Activated naive CD4-positive, alpha-beta T cell treated with anti-CD3 and anti-CD28 coated beads for 36 hours (primary cell): ENCODE measurements at regions not wholly inside any gene's neighbourhood (a gene's known extent, or its start where the extent isn't known, plus 50 kb on each side); places are given as distances from the start of the nearest gene placed in this dataset.

Experiments
- CTCF ChIA-PET: fragments of 350-600 bp; sonication (Branson Sonifier 250); formaldehyde crosslinking; loops from one replicate; lab custom pipeline; 2021; ENCODE audit warnings: antibody characterized with exemption; lab: Charles Lee
- DNase-seq: peaks from one replicate; pipeline ENCODE4 v3.0.0-alpha.2; 2020
- H3K27ac Mint-ChIP-seq: one replicate; pipeline ENCODE4 v1.8.0; 2021; ENCODE audit warnings: mild to moderate bottlenecking, mixed read lengths
- H3K27me3 Mint-ChIP-seq: one replicate; pipeline ENCODE4 v1.8.0; 2021; ENCODE audit warnings: low read depth, mixed read lengths
- H3K36me3 Mint-ChIP-seq: one replicate; pipeline ENCODE4 v1.8.0; 2021; ENCODE audit warnings: low read depth, mixed read lengths
- H3K4me1 Mint-ChIP-seq: one replicate; pipeline ENCODE4 v1.8.0; 2021; ENCODE audit warnings: low read depth, mixed read lengths
- H3K4me3 Mint-ChIP-seq: one replicate; pipeline ENCODE4 v1.8.0; 2021; ENCODE audit warnings: mild to moderate bottlenecking, moderate library complexity, mixed read lengths
- H3K9me3 Mint-ChIP-seq: one replicate; pipeline ENCODE4 v1.8.0; 2021; ENCODE audit warnings: mixed read lengths
- intact Hi-C: fragments of 100-400 bp; cut with micrococcal nuclease; formaldehyde crosslinking; loops from one replicate; pipeline ENCODE4 v1.15.1; 2023

GRCh38 chr12:88314706-88315105, 172.6 kb downstream of the TMTC3 start:
- no peaks in the 10 kb centered on the region for H3K36me3 Mint-ChIP-seq
- no peak overlapping the region for H3K27ac Mint-ChIP-seq
- intact Hi-C loops = no loop called here
- H3K27me3 Mint-ChIP-seq = peaks cover 4% of the 10 kb centered on the region
- no peaks in the 10 kb centered on the region for H3K4me1 Mint-ChIP-seq
- peaks cover 1% of the 10 kb centered on the region for H3K9me3 Mint-ChIP-seq
- DNase-seq = no peak
- CTCF ChIA-PET = no interaction called here
- no peak overlapping the region for H3K4me3 Mint-ChIP-seq

- intact Hi-C loops = no loop called here
- H3K4me1 Mint-ChIP-seq = no peaks in the 10 kb centered on the region
- H3K27me3 Mint-ChIP-seq = peaks cover 4% of the 10 kb centered on the region
- CTCF ChIA-PET = interaction anchor here (0.8 kb wide), 1 partner anchor 375 kb away, joined by 3 read pairs; no protein-coding TSS in a partner anchor
- DNase-seq = no peak
- peaks cover 1% of the 10 kb centered on the region for H3K9me3 Mint-ChIP-seq
- H3K27ac Mint-ChIP-seq = no peak overlapping the region
- no peak overlapping the region for H3K4me3 Mint-ChIP-seq
- no peaks in the 10 kb centered on the region for H3K36me3 Mint-ChIP-seq
These were observed 176.6 kb downstream of the TMTC3 start for GRCh38 chr12:88318726-88319125.

GRCh38 chr12:88325076-88325815, 183.1 kb downstream of the TMTC3 start:
- Mint-ChIP-seq H3K27me3 (no peaks in the 10 kb centered on the region), H3K4me3 (no peak overlapping the region), H3K36me3 (no peaks in the 10 kb centered on the region), H3K9me3 (no peaks in the 10 kb centered on the region), H3K4me1 (no peaks in the 10 kb centered on the region), H3K27ac (no peak overlapping the region)
- CTCF ChIA-PET = no interaction called here
- intact Hi-C loops = no loop called here
- DNase-seq = no peak

GRCh38 chr12:88325816-88326189, 183.7 kb downstream of the TMTC3 start:
- CTCF ChIA-PET = no interaction called here
- intact Hi-C loops = no loop called here
- Mint-ChIP-seq H3K36me3 (no peaks in the 10 kb centered on the region), H3K9me3 (no peaks in the 10 kb centered on the region), H3K4me1 (no peaks in the 10 kb centered on the region), H3K27me3 (no peaks in the 10 kb centered on the region), H3K27ac (no peak overlapping the region), H3K4me3 (no peak overlapping the region)
- DNase-seq = no peak

GRCh38 chr12:88327276-88327675, 185.2 kb downstream of the TMTC3 start:
- intact Hi-C loops = no loop called here
- no peak for DNase-seq
- Mint-ChIP-seq H3K27me3 (no peaks in the 10 kb centered on the region), H3K36me3 (no peaks in the 10 kb centered on the region), H3K4me1 (no peaks in the 10 kb centered on the region), H3K27ac (no peak overlapping the region), H3K9me3 (no peaks in the 10 kb centered on the region), H3K4me3 (no peak overlapping the region)
- CTCF ChIA-PET = no interaction called here

GRCh38 chr12:88328090-88328489, 186.0 kb downstream of the TMTC3 start:
- no peak for DNase-seq
- H3K27me3 Mint-ChIP-seq = no peaks in the 10 kb centered on the region
- no peak overlapping the region for H3K27ac Mint-ChIP-seq
- CTCF ChIA-PET = no interaction called here
- H3K36me3 Mint-ChIP-seq = no peaks in the 10 kb centered on the region
- H3K4me3 Mint-ChIP-seq = no peak overlapping the region
- intact Hi-C loops = no loop called here
- H3K9me3 Mint-ChIP-seq = no peaks in the 10 kb centered on the region
- H3K4me1 Mint-ChIP-seq = no peaks in the 10 kb centered on the region

GRCh38 chr12:88329833-88330232, 187.7 kb downstream of the TMTC3 start:
- intact Hi-C loops = no loop called here
- DNase-seq = no peak
- Mint-ChIP-seq H3K27me3 (no peaks in the 10 kb centered on the region), H3K36me3 (no peaks in the 10 kb centered on the region), H3K4me3 (no peak overlapping the region), H3K9me3 (no peaks in the 10 kb centered on the region), H3K4me1 (no peaks in the 10 kb centered on the region), H3K27ac (no peak overlapping the region)
- CTCF ChIA-PET = no interaction called here

GRCh38 chr12:88334271-88334670, 192.2 kb downstream of the TMTC3 start:
- H3K27me3 Mint-ChIP-seq = peaks cover 2% of the 10 kb centered on the region
- intact Hi-C loops = no loop called here
- no peak overlapping the region for H3K4me3 Mint-ChIP-seq
- CTCF ChIA-PET = no interaction called here
- no peak for DNase-seq
- no peaks in the 10 kb centered on the region for H3K9me3 Mint-ChIP-seq
- no peak overlapping the region for H3K27ac Mint-ChIP-seq
- H3K4me1 Mint-ChIP-seq = no peaks in the 10 kb centered on the region
- no peaks in the 10 kb centered on the region for H3K36me3 Mint-ChIP-seq

GRCh38 chr12:88336076-88336739, 194.1 kb downstream of the TMTC3 start:
- Mint-ChIP-seq H3K4me3 (no peak overlapping the region), H3K4me1 (no peaks in the 10 kb centered on the region), H3K36me3 (no peaks in the 10 kb centered on the region), H3K27ac (no peak overlapping the region), H3K27me3 (peaks cover 2% of the 10 kb centered on the region), H3K9me3 (no peaks in the 10 kb centered on the region)
- DNase-seq = no peak
- intact Hi-C loops = no loop called here
- CTCF ChIA-PET = no interaction called here

- Mint-ChIP-seq H3K4me3 (no peak overlapping the region), H3K27me3 (peaks cover 2% of the 10 kb centered on the region), H3K27ac (no peak overlapping the region), H3K4me1 (no peaks in the 10 kb centered on the region), H3K36me3 (no peaks in the 10 kb centered on the region), H3K9me3 (no peaks in the 10 kb centered on the region)
- CTCF ChIA-PET = no interaction called here
- no peak for DNase-seq
- intact Hi-C loops = no loop called here
These were observed 196.4 kb downstream of the TMTC3 start for GRCh38 chr12:88338486-88338885.

- no peak for DNase-seq
- H3K27ac Mint-ChIP-seq = no peak overlapping the region
- no peaks in the 10 kb centered on the region for H3K9me3 Mint-ChIP-seq
- no peaks in the 10 kb centered on the region for H3K36me3 Mint-ChIP-seq
- intact Hi-C loops = no loop called here
- no peak overlapping the region for H3K4me3 Mint-ChIP-seq
- H3K4me1 Mint-ChIP-seq = no peaks in the 10 kb centered on the region
- CTCF ChIA-PET = no interaction called here
- peaks cover 2% of the 10 kb centered on the region for H3K27me3 Mint-ChIP-seq
These were observed 197.3 kb downstream of the TMTC3 start for GRCh38 chr12:88339254-88339949.

GRCh38 chr12:88339966-88340365, 197.9 kb downstream of the TMTC3 start:
- no peak overlapping the region for H3K4me3 Mint-ChIP-seq
- no peak for DNase-seq
- intact Hi-C loops = no loop called here
- H3K27ac Mint-ChIP-seq = no peak overlapping the region
- H3K27me3 Mint-ChIP-seq = peaks cover 2% of the 10 kb centered on the region
- no peaks in the 10 kb centered on the region for H3K36me3 Mint-ChIP-seq
- H3K9me3 Mint-ChIP-seq = no peaks in the 10 kb centered on the region
- H3K4me1 Mint-ChIP-seq = no peaks in the 10 kb centered on the region
- CTCF ChIA-PET = no interaction called here
